CD4-positive, alpha-beta T cell (primary cell): ENCODE measurements at regions not wholly inside any gene's neighbourhood (a gene's known extent, or its start where the extent isn't known, plus 50 kb on each side); places are given as distances from the start of the nearest gene placed in this dataset.

ENCODE experiments used
- ATAC-seq: fragments of 200-7000 bp; cut with Tn5 transposase; one replicate; pipeline ENCODE4 v1.10.0; 2022; ENCODE audit warnings: mild to moderate bottlenecking; ENCODE audit not compliant: poor library complexity
- CTCF ChIA-PET: fragments of 350-600 bp; sonication (Branson Sonifier 250); formaldehyde crosslinking; loops from one replicate; lab custom pipeline; 2021; ENCODE audit warnings: antibody characterized with exemption, inconsistent platforms; lab: Charles Lee
- POLR2A ChIA-PET: fragments of 350-600 bp; sonication (Branson Sonifier 250); formaldehyde crosslinking; loops from one replicate; lab custom pipeline; 2021; ENCODE audit warnings: antibody characterized with exemption, inconsistent platforms; lab: Charles Lee
- DNase-seq, 14 experiments: peaks; one replicate each; pipeline ENCODE4 v3.0.0-alpha.2; 2013 to 2020; ENCODE audit warnings: mixed read lengths in 2 of 14
- H3K27ac ChIP-seq, 2 donors: one replicate each; pipeline versions ENCODE4 v1.5.1 to v1.7.0; 2013; ENCODE audit warnings: low read length in 2 of 2, low read depth in 1 of 2, mild to moderate bottlenecking in 1 of 2
- H3K27me3 ChIP-seq, 2 experiments: 1 replicate in 1 of 2; 2 replicates in 1 of 2; pipeline versions ENCODE4 v1.6.1 to v1.7.0; 2013; ENCODE audit warnings: low read length in 2 of 2, control low read depth in 1 of 2, mild to moderate bottlenecking in 1 of 2, moderate library complexity in 1 of 2; ENCODE audit not compliant: insufficient read depth in 2 of 2, control insufficient read depth in 1 of 2
- H3K36me3 ChIP-seq: one replicate; pipeline ENCODE4 v1.6.1; 2013; ENCODE audit warnings: low read length, control low read depth; ENCODE audit not compliant: insufficient read depth
- H3K4me1 ChIP-seq: one replicate; pipeline ENCODE4 v1.6.1; 2013; ENCODE audit warnings: low read length, control low read depth; ENCODE audit not compliant: insufficient read depth
- H3K4me3 ChIP-seq: one replicate; pipeline ENCODE4 v1.5.1; 2013; ENCODE audit warnings: mild to moderate bottlenecking, low read length, moderate library complexity
- H3K9me3 ChIP-seq, 2 experiments: 1 replicate in 1 of 2; 2 replicates in 1 of 2; pipeline versions ENCODE4 v1.6.1 to v1.7.0; 2013; ENCODE audit warnings: low read length in 2 of 2, mild to moderate bottlenecking in 2 of 2, control low read depth in 1 of 2, moderate library complexity in 1 of 2; ENCODE audit not compliant: control insufficient read depth in 1 of 2, insufficient read depth in 1 of 2
- H3K27ac Mint-ChIP-seq: one replicate; pipeline ENCODE4 v1.8.0; 2020; ENCODE audit warnings: mixed read lengths
- H3K27me3 Mint-ChIP-seq: one replicate; pipeline ENCODE4 v1.8.0; 2021; ENCODE audit warnings: mixed read lengths
- H3K36me3 Mint-ChIP-seq: one replicate; pipeline ENCODE4 v1.8.0; 2021; ENCODE audit warnings: low read depth, mixed read lengths
- H3K4me1 Mint-ChIP-seq: one replicate; pipeline ENCODE4 v1.8.0; 2021; ENCODE audit warnings: low read depth, mixed read lengths
- H3K4me3 Mint-ChIP-seq: one replicate; pipeline ENCODE4 v1.8.0; 2020; ENCODE audit warnings: mild to moderate bottlenecking, mixed read lengths
- H3K9me3 Mint-ChIP-seq: one replicate; pipeline ENCODE4 v1.8.0; 2020; ENCODE audit warnings: mixed read lengths
- intact Hi-C, 2 experiments: fragments of 100-400 bp; cut with DNase I in 1 of 2; cut with micrococcal nuclease in 1 of 2; formaldehyde crosslinking; loops; one replicate each; pipeline versions ENCODE4 v1.15.1 to v1.9.0; 2023 to 2025; cut with DNase I, micrococcal nuclease
- TF ChIP-seq, protein P1 (sequence below): fragments of 200-600 bp; IDR thresholded peaks from one replicate; pipeline ENCODE4 v1.8.0; 2022; ENCODE audit warnings: antibody characterized with exemption, mild to moderate bottlenecking

DNA sequence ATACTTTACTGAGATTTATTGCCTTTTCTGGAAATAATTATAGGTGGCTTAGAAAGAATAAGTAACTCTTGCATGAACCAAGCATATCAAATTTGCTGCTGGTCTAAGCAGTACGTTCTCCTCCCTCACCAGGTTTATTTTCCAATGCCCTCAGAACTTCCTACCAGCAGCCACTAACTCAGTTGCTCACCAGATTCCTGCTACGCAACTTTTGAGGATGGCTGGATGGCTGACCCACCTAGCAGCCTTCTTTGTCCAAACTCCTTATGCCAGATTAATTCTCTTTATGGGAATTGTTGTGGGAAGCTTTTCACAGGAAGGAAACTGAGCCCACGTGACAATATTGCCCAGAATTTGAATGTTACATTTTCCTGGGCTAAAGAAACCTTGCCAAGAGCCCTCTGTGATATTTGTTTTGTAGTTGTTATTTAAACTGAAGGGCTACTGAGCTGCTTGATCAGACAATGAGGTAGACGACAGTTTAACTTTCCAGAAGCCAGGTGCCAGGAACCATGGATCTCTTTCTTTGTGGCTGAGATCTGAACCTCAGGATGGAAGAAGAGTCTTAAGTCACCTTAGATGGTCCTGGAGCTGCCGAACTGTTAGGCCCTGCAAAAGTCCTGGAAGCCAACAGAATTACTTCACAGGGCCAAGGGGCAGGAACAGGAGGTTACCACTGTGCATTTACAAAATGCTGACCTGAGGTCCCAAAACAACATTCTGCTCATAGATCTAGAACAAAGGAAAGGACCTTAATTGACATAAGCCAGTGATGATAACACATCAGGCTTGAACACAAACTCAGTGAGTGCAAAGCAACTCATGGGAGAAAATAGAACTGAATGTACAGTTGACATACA lies 85.5 kb upstream of the ATP1A1 start:
- Mint-ChIP-seq H3K36me3 (no peaks in the 10 kb centered on the region), H3K27ac (no peak overlapping the region), H3K4me3 (no peak overlapping the region), H3K4me1 (peaks cover 24% of the 10 kb centered on the region), H3K27me3 (no peaks in the 10 kb centered on the region), H3K9me3 (peaks cover 3% of the 10 kb centered on the region)
- intact Hi-C loops, result no loop called here
- DNase-seq, result no peak
- Histone ChIP-seq H3K27ac (no peak overlapping the region), H3K4me1 (no peaks in the 10 kb centered on the region), H3K27me3 (no peaks in the 10 kb centered on the region), H3K4me3 (no peak overlapping the region), H3K36me3 (no peaks in the 10 kb centered on the region), H3K9me3 (no peaks in the 10 kb centered on the region)
- ChIA-PET CTCF (no interaction called here), POLR2A (no interaction called here)
- TF ChIP-seq, protein P1, sequence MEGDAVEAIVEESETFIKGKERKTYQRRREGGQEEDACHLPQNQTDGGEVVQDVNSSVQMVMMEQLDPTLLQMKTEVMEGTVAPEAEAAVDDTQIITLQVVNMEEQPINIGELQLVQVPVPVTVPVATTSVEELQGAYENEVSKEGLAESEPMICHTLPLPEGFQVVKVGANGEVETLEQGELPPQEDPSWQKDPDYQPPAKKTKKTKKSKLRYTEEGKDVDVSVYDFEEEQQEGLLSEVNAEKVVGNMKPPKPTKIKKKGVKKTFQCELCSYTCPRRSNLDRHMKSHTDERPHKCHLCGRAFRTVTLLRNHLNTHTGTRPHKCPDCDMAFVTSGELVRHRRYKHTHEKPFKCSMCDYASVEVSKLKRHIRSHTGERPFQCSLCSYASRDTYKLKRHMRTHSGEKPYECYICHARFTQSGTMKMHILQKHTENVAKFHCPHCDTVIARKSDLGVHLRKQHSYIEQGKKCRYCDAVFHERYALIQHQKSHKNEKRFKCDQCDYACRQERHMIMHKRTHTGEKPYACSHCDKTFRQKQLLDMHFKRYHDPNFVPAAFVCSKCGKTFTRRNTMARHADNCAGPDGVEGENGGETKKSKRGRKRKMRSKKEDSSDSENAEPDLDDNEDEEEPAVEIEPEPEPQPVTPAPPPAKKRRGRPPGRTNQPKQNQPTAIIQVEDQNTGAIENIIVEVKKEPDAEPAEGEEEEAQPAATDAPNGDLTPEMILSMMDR, result no peak
- ATAC-seq, result no peak

DNA sequence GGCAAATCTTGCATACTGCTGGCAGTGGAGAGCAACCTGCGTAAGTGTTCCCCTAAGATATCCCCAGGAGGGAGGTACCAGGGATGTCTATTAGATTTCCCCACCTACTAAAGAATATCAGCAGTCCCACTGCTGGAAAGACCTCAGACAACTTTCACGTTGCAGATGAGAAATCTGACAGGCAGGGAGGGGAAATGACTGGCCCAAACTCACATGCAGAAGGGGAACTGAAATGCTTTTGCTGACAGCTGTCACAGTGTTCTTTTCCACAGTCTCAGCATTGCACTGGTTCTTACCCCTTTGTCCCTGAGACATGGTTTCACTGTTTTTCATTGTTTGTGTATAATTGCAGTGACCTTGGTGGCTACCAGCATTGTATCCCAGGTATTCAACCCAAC lies 84.8 kb upstream of the ATP1A1 start:
- DNase-seq (no peak), ATAC-seq (no peak)
- H3K4me3 ChIP-seq, result no peak overlapping the region
- no peaks in the 10 kb centered on the region for H3K27me3 ChIP-seq
- H3K36me3 Mint-ChIP-seq, result no peaks in the 10 kb centered on the region
- no peaks in the 10 kb centered on the region for H3K4me1 ChIP-seq
- POLR2A ChIA-PET, result no interaction called here
- CTCF ChIA-PET, result no interaction called here
- H3K27ac Mint-ChIP-seq, result no peak overlapping the region
- H3K9me3 ChIP-seq, result no peaks in the 10 kb centered on the region
- H3K4me3 Mint-ChIP-seq, result no peak overlapping the region
- H3K4me1 Mint-ChIP-seq, result peaks cover 24% of the 10 kb centered on the region
- H3K27me3 Mint-ChIP-seq, result no peaks in the 10 kb centered on the region
- no peaks in the 10 kb centered on the region for H3K36me3 ChIP-seq
- no peak overlapping the region for H3K27ac ChIP-seq
- H3K9me3 Mint-ChIP-seq, result no peaks in the 10 kb centered on the region
- TF ChIP-seq, protein P1, result no peak
- intact Hi-C loops, result no loop called here

DNA sequence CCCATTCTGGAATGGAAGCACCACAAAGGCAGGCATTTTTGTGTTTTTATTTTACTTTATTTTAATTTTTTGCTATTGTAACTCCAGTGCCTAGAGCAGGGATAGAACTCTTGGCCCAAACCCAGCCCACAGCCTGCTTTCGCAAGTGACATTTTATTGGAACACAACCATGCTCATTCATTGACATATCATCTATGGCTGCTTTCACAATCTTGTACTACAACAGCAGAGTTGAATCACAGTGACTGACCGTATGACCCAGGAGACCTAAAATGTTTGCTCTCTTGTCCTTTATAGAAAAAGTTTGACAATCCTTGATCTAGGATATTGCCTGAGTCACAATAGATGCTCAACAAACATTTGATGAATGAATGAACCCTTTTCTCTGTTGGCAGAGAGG lies 83.9 kb upstream of the ATP1A1 start:
- H3K27me3 ChIP-seq, result no peaks in the 10 kb centered on the region
- H3K4me3 ChIP-seq, result no peak overlapping the region
- intact Hi-C loops, result no loop called here
- H3K27ac Mint-ChIP-seq, result no peak overlapping the region
- no peaks in the 10 kb centered on the region for H3K9me3 ChIP-seq
- H3K36me3 Mint-ChIP-seq, result no peaks in the 10 kb centered on the region
- TF ChIP-seq, protein P1, result no peak
- H3K36me3 ChIP-seq, result no peaks in the 10 kb centered on the region
- H3K27me3 Mint-ChIP-seq, result no peaks in the 10 kb centered on the region
- H3K27ac ChIP-seq, result no peak overlapping the region
- no peak for ATAC-seq
- no peak for DNase-seq
- peaks cover 24% of the 10 kb centered on the region for H3K4me1 Mint-ChIP-seq
- no peaks in the 10 kb centered on the region for H3K9me3 Mint-ChIP-seq
- CTCF ChIA-PET, result no interaction called here
- POLR2A ChIA-PET, result no interaction called here
- H3K4me1 ChIP-seq, result no peaks in the 10 kb centered on the region
- H3K4me3 Mint-ChIP-seq, result no peak overlapping the region
